NB4 (cell line): ENCODE measurements at regions not wholly inside any gene's neighbourhood (a gene's known extent, or its start where the extent isn't known, plus 50 kb on each side); places are given as distances from the start of the nearest gene placed in this dataset.

Source experiments
- DNase-seq: peaks from one replicate; pipeline ENCODE4 v3.0.0; 2010; ENCODE audit warnings: low read depth
- H3K4me3 ChIP-seq: one replicate; pipeline ENCODE4 v1.5.1; 2011; ENCODE audit warnings: mild to moderate bottlenecking, low read depth, low read length, moderate library complexity
- MYC ChIP-seq: IDR thresholded peaks from 2 replicates; pipeline ENCODE4 v1.6.1; 2011; ENCODE audit warnings: low read depth, low read length
- POLR2A ChIP-seq: IDR thresholded peaks from 2 replicates; pipeline ENCODE4 v1.6.1; 2011; ENCODE audit warnings: mild to moderate bottlenecking; ENCODE audit not compliant: insufficient read length; ENCODE audit errors: extremely low read depth
- TF ChIP-seq, protein P1 (sequence below): IDR thresholded peaks from one replicate; pipeline ENCODE4 v1.5.1; 2012; ENCODE audit warnings: low read depth, low read length
- TF ChIP-seq, protein P2 (sequence below): IDR thresholded peaks from 2 replicates; pipeline ENCODE4 v1.6.1; 2011; ENCODE audit warnings: low read depth, low read length

DNA sequence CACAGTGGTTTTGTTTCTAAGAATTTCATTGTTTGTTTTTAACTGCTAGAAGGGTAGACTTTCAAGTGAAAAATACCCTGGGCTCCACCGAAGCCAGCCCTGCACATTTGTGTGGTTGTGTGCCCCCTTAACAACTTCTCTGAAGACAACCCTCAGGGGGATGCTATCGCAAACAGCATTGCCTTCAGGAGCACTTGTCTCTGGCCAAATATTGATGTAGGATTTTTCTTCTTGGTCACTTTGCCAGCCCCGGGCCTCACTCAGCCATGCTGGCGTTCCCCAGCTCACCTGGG lies 69.2 kb upstream of the SERP2 start:
- TF ChIP-seq, protein P1, sequence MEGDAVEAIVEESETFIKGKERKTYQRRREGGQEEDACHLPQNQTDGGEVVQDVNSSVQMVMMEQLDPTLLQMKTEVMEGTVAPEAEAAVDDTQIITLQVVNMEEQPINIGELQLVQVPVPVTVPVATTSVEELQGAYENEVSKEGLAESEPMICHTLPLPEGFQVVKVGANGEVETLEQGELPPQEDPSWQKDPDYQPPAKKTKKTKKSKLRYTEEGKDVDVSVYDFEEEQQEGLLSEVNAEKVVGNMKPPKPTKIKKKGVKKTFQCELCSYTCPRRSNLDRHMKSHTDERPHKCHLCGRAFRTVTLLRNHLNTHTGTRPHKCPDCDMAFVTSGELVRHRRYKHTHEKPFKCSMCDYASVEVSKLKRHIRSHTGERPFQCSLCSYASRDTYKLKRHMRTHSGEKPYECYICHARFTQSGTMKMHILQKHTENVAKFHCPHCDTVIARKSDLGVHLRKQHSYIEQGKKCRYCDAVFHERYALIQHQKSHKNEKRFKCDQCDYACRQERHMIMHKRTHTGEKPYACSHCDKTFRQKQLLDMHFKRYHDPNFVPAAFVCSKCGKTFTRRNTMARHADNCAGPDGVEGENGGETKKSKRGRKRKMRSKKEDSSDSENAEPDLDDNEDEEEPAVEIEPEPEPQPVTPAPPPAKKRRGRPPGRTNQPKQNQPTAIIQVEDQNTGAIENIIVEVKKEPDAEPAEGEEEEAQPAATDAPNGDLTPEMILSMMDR = no peak
- TF ChIP-seq, protein P2, sequence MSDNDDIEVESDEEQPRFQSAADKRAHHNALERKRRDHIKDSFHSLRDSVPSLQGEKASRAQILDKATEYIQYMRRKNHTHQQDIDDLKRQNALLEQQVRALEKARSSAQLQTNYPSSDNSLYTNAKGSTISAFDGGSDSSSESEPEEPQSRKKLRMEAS = no peak
- TF ChIP-seq MYC = no peak
- TF ChIP-seq POLR2A = no peak
- DNase-seq = no peak
- H3K4me3 ChIP-seq = no peak overlapping the region

DNA sequence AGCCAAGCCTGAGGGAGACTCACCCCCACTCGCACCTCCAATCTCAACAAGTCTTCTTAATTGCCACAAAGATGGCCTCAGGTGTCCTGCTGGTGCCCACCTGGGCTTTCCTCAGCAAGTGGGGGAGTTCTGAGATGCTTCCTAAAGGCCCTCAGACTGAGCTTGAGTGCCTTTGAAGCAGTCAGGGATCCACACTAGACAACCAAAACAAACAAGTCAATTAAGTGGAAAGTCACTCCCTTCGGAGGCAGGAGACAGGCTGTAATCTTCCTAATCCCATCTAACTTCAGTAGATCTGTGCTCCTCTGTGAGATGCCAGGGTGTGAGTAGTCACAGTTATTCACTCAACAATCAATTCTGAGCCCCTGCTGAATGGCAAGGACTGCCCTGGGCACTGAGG lies 68.3 kb upstream of the SERP2 start:
- no peak overlapping the region for H3K4me3 ChIP-seq

DNA sequence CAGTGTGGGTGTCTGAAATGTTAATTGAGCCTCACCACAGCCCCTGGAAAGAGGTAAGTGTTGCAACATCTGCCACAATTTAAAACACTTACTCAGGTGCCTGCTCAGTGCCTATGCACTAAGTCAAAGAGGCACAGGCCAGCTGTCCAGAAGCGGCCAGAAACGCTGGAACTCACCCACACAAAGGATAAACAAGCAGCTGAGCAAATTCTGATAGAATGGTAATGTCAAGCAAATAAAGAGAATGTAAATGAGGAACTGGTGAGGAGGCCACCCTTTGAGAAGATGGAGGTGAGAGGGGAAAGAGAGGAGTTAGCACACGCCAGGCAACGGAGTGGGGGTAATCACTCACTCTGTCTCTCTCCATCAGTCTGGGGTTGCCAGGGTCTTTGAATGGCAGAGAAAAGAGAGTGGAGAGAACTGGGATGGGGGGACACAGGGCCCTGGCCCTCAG lies 67.7 kb upstream of the SERP2 start:
- TF ChIP-seq, protein P2 = no peak
- TF ChIP-seq POLR2A = no peak
- TF ChIP-seq, protein P1 = no peak
- no peak for TF ChIP-seq MYC
- H3K4me3 ChIP-seq = no peak overlapping the region
- DNase-seq = no peak

More for the DNA sequence above, 68.3 kb upstream of the SERP2 start:
- no peak for DNase-seq
- TF ChIP-seq MYC = no peak
- TF ChIP-seq, protein P1 = no peak

DNA sequence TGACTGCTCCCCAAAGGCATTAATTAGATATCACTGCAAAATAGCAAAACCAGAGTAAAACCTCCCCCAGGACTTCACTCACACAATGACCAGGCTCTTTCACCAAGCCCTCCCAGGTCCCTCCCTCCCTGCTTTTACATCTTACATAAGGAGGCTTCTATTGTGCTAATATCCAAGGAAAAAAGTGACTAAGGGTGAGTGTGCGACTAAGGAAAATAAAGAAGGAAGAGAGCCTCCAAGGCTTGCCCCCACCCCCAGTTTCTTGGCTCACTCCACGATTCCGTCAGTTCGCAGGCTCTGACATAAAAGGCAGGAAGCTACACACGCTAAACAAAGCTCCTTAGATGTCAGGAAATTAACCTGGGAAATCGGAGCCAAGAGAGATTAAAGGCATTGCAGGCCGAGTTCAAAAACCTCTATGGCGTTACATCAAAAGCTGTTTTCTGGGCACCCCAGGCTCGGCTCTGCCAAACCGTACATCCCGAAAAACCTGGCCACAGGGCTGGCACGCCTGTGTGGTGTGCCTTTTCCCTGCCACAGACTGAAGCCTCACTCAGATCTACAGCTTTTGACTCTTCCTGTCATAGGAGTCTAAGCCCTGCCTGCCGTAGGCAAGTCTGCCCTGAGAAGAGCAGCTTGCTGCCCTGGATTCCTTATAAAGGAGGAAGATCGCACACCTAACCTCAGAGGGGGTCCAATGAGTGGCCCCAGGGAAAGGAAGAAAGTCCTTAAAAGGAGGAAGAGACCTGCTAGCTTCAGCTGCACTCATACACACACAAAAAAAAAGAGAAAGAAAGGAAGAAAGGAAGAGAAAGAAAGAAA lies 67.0 kb upstream of the SERP2 start:
- DNase-seq = no peak
- TF ChIP-seq, protein P2 = no peak
- TF ChIP-seq MYC (no peak), POLR2A (no peak)
- TF ChIP-seq, protein P1 = no peak
- H3K4me3 ChIP-seq = no peak overlapping the region

DNA sequence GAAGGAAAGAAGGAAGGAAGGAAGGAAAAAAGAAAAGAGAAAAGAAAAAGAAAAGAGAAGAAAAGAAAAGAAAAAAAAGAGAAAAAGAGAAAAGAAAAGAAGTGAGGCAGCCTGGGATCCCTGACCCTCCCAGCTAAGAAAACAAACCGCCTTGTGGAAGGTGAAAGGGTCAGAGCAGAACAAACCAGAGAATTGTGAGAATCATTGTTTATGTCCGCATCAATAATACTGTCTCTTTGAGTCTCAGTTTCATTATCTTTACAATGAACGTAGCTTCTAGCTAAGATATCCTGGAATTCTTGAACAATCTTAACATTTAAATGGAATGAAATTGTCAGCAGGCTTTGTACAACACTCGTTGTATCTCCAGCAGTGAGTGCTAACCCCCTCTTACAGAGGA lies 66.4 kb upstream of the SERP2 start:
- TF ChIP-seq, protein P1 = no peak
- TF ChIP-seq MYC = no peak
- TF ChIP-seq POLR2A = no peak
- TF ChIP-seq, protein P2 = no peak
- no peak overlapping the region for H3K4me3 ChIP-seq
- no peak for DNase-seq

DNA sequence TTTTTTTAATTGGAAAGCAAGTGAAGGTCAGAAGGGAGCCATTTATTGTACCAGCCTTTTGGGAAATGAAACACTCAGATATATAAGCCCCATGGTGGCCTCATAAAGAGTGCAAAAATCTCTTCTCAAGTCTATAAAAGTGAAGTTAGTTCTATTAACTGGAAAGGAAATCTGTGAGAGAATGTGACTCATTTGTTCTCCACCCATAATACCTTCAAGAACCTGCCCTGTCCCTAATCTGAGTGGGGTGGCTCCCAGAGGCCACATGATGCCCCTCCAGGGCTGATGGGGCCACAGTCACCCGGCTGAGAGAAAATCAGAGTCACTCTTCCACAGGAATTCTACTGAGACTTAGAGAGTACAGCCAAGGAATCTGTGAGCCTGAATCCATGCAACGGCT lies 65.8 kb upstream of the SERP2 start:
- TF ChIP-seq, protein P2 = no peak
- TF ChIP-seq, protein P1 = no peak
- TF ChIP-seq POLR2A = no peak
- H3K4me3 ChIP-seq = no peak overlapping the region
- no peak for DNase-seq
